HEK293T (cell line): ENCODE measurements at regions not wholly inside any gene's neighbourhood (a gene's known extent, or its start where the extent isn't known, plus 50 kb on each side); places are given as distances from the start of the nearest gene placed in this dataset.
"Not testable (repeated sequence)": the region's sequence is repeated elsewhere in the genome, so short reads cannot be mapped to it uniquely, and the experiment has no call there.

Experiments
- CTCF ChIA-PET: fragments of 350-600 bp; formaldehyde crosslinking; extraction: SDS; loops from one replicate; lab custom pipeline; 2021; ENCODE audit warnings: antibody characterized with exemption, inconsistent platforms; lab: Yijun Ruan, JAX
- POLR2A ChIA-PET: fragments of 350-600 bp; formaldehyde crosslinking; extraction: SDS; loops from one replicate; lab custom pipeline; 2020; ENCODE audit warnings: antibody characterized with exemption, inconsistent platforms; lab: Yijun Ruan, JAX
- DNase-seq: peaks from one replicate; pipeline ENCODE4 v3.0.0; 2012; ENCODE audit warnings: mixed read lengths; ENCODE audit errors: extremely low spot score
- ARNT ChIP-seq: fragments of 450-650 bp; IDR thresholded peaks from 2 replicates; pipeline ENCODE4 v1.6.1; 2017; ENCODE audit warnings: mild to moderate bottlenecking
- BHLHE40 ChIP-seq: fragments of 450-650 bp; IDR thresholded peaks from 2 replicates; pipeline ENCODE4 v1.6.1; 2016; ENCODE audit warnings: mild to moderate bottlenecking, moderate library complexity, borderline replicate concordance
- CTBP1 ChIP-seq: fragments of 450-650 bp; IDR thresholded peaks from 2 replicates; pipeline ENCODE4 v1.6.1; 2016; ENCODE audit warnings: borderline replicate concordance
- ELF4 ChIP-seq: fragments of 450-650 bp; IDR thresholded peaks from 2 replicates; pipeline ENCODE4 v1.6.1; 2017; ENCODE audit warnings: antibody characterized with exemption
- FOXA1 ChIP-seq: fragments of 450-650 bp; IDR thresholded peaks from 2 replicates; pipeline ENCODE4 v1.6.1; 2016; ENCODE audit warnings: mild to moderate bottlenecking
- FOXK2 ChIP-seq: fragments of 450-650 bp; IDR thresholded peaks from 2 replicates; pipeline ENCODE4 v1.6.1; 2016; ENCODE audit warnings: mild to moderate bottlenecking
- FOXM1 ChIP-seq: fragments of 450-650 bp; IDR thresholded peaks from 2 replicates; pipeline ENCODE4 v1.6.1; 2017; ENCODE audit warnings: mild to moderate bottlenecking, borderline replicate concordance
- HDGF ChIP-seq: fragments of 450-650 bp; IDR thresholded peaks from 2 replicates; pipeline ENCODE4 v1.6.1; 2017; ENCODE audit warnings: antibody characterized with exemption, borderline replicate concordance
- L3MBTL2 ChIP-seq: fragments of 450-650 bp; conservative IDR thresholded peaks from 2 replicates; pipeline ENCODE4 v1.6.1; 2016; ENCODE audit warnings: mild to moderate bottlenecking
- LEF1 ChIP-seq: fragments of 450-650 bp; IDR thresholded peaks from 2 replicates; pipeline ENCODE4 v1.6.1; 2017; ENCODE audit warnings: mild to moderate bottlenecking, borderline replicate concordance
- NFRKB ChIP-seq: fragments of 450-650 bp; IDR thresholded peaks from 2 replicates; pipeline ENCODE4 v1.6.1; 2016; ENCODE audit warnings: mild to moderate bottlenecking, moderate library complexity
- SP1 ChIP-seq: fragments of 450-650 bp; IDR thresholded peaks from 2 replicates; pipeline ENCODE4 v1.6.1; 2017
- SUZ12 ChIP-seq: fragments of 450-650 bp; IDR thresholded peaks from 2 replicates; pipeline ENCODE4 v1.6.1; 2016; ENCODE audit warnings: mild to moderate bottlenecking
- TARDBP ChIP-seq: fragments of 450-650 bp; IDR thresholded peaks from 2 replicates; pipeline ENCODE4 v1.6.1; 2016
- ZNF384 ChIP-seq: fragments of 450-650 bp; IDR thresholded peaks from 2 replicates; pipeline ENCODE4 v1.6.1; 2016
- TF ChIP-seq, protein P1 (sequence below): fragments of 450-650 bp; IDR thresholded peaks from 2 replicates; pipeline ENCODE4 v1.6.1; 2016

DNA sequence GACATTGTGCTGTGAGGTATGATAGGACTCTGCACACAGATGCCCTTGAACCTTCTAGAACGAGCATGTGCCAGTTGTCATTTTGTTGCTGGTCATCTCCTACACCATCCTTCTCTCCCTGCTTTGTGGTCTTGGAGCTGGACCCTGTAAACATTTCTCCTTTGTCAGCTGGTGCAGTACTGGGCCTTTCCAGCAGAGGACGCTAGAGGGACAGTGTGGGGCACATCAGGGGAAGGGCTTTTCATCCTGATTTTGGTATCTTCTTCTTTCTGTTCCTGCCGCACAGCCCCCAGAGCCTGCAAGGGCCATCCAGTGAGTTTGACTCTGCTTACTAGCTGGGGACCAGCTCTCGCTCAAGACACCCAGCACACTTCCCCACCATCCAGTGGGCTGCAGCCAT is 484.6 kb downstream of the AACS start:
- TF ChIP-seq FOXK2 (no peak), ELF4 (no peak), CTBP1 (no peak), SUZ12 (no peak), LEF1 (no peak), ARNT (no peak)
- TF ChIP-seq, protein P1, sequence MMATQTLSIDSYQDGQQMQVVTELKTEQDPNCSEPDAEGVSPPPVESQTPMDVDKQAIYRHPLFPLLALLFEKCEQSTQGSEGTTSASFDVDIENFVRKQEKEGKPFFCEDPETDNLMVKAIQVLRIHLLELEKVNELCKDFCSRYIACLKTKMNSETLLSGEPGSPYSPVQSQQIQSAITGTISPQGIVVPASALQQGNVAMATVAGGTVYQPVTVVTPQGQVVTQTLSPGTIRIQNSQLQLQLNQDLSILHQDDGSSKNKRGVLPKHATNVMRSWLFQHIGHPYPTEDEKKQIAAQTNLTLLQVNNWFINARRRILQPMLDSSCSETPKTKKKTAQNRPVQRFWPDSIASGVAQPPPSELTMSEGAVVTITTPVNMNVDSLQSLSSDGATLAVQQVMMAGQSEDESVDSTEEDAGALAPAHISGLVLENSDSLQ = no peak
- ChIA-PET CTCF (no interaction called here), POLR2A (no interaction called here)
- DNase-seq = no peak

DNA sequence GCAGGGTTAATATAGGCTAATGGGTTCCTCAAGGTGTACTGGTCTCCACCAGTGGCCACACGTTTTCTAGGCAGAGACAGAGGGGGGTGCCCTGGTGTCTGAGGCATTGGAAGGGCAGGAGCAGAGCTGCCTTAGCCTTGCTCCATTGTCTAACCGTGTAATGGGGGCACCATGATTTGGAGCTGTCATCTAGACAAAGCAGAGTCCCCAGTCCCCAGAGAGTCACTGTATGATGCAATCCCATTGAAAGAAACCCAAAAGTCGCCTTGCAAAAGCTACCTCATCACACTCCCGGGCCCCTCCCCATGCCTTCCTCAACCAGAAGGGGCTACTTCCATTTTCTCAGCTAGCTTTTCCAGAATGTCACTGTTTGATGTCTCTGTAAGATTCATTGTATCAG is 487.1 kb downstream of the AACS start:
- TF ChIP-seq FOXM1 = no peak
- no peak for TF ChIP-seq HDGF
- no peak for TF ChIP-seq L3MBTL2
- no peak for TF ChIP-seq SUZ12
- TF ChIP-seq FOXK2 = no peak
- no peak for TF ChIP-seq SP1
- no peak for TF ChIP-seq ZNF384
- no peak for TF ChIP-seq CTBP1
- no peak for TF ChIP-seq LEF1
- TF ChIP-seq BHLHE40 = no peak
- TF ChIP-seq, protein P1 = no peak
- TF ChIP-seq ARNT = no peak
- CTCF ChIA-PET = interaction anchor here (0.6 kb wide), 1 partner anchor 20 kb away, joined by 3 read pairs; no protein-coding TSS in a partner anchor
- DNase-seq = no peak
- POLR2A ChIA-PET = no interaction called here

DNA sequence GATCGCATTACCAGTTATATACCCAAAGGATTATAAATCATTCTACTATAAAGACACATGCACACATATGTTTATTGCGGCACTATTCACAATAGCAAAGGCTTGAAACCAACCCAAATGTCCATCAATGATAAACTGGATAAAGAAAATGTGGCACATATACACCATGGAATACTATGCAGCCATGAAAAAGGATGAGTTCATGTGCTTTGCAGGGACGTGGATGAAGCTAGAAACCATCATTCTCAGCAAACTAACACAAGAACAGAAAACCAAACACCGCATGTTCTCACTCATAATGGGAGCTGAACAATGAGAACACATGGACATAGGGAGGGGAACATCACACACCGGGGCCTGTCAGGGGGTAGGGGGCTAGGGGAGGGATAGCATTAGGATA is 495.8 kb downstream of the AACS start:
- DNase-seq, CTCF ChIA-PET, POLR2A ChIA-PET: not testable (repeated sequence)

DNA sequence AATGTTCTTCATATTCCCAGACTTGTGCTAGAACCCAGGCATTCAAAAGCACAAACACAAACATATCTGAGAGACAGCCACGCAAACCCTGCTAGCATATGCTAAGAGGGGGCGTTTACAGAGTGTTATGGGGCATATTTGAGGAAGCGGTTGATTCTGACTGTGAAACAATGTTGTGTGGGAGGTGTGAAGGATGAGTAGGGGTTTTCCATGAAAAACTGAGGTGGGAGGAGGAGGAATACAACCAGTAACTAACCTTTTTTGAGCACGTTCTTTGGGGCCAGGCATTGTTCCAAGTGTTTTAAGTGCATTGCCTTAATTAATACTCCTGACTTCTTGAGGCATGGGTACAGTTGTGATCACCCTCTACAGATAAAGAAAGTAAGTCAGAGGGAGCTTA is 499.5 kb downstream of the AACS start:
- ChIA-PET CTCF (no interaction called here), POLR2A (no interaction called here)
- no peak for TF ChIP-seq BHLHE40
- TF ChIP-seq, protein P1 = no peak
- no peak for TF ChIP-seq FOXK2
- no peak for TF ChIP-seq ARNT
- TF ChIP-seq SP1 = no peak
- TF ChIP-seq SUZ12 = no peak
- no peak for TF ChIP-seq ZNF384
- TF ChIP-seq HDGF = no peak
- TF ChIP-seq NFRKB = no peak
- no peak for DNase-seq

DNA sequence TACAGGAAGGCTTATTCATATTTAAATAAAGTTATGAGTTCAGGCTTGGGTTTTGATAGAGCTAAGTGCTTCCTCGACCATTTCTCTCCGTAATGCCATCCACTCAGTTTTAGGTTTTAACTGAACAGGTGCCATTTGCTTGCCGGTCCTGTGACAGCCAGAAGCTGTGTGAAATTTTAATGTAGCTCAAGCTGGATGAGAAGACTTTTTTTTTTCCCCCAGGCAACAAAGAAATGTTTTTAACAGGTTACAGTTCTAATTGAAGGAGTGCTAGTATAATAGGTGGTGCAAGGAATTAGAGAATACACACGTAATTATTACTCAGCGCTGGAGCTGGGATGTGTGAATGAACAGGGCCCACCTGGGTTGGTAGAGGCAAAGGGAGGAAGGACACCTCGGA is 502.3 kb downstream of the AACS start:
- DNase-seq = no peak
- ChIA-PET POLR2A (no interaction called here), CTCF (no interaction called here)
- no peak for TF ChIP-seq LEF1
- no peak for TF ChIP-seq CTBP1
- no peak for TF ChIP-seq HDGF
- no peak for TF ChIP-seq L3MBTL2
- TF ChIP-seq ZNF384 = no peak
- TF ChIP-seq SUZ12 = no peak
- no peak for TF ChIP-seq ARNT
- TF ChIP-seq SP1 = no peak
- no peak for TF ChIP-seq ELF4
- no peak for TF ChIP-seq NFRKB
- TF ChIP-seq FOXA1 = no peak
- TF ChIP-seq TARDBP = no peak
- no peak for TF ChIP-seq FOXM1

DNA sequence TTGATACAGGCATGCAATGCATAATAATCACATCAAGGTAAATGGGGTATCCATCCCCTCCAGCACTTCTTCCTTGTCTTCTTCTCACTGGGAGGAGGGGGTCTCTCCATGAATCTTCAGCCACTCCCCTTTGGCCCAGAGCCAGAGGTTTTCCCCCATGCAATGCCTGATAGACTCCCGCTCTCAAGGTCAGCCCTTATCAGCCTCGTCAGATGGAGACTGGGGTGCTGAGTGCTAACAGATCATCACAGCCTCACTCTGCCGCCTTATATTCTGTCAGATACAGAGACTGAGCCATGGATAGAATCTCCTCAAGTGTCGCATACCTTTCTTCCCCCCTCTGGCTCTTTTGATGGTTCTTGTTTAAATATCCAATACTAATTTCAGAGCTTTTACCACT is 503.1 kb downstream of the AACS start:
- CTCF ChIA-PET = no interaction called here
- POLR2A ChIA-PET = no interaction called here
- no peak for DNase-seq
- TF ChIP-seq TARDBP (no peak), HDGF (no peak), NFRKB (no peak), CTBP1 (no peak), FOXK2 (no peak)

DNA sequence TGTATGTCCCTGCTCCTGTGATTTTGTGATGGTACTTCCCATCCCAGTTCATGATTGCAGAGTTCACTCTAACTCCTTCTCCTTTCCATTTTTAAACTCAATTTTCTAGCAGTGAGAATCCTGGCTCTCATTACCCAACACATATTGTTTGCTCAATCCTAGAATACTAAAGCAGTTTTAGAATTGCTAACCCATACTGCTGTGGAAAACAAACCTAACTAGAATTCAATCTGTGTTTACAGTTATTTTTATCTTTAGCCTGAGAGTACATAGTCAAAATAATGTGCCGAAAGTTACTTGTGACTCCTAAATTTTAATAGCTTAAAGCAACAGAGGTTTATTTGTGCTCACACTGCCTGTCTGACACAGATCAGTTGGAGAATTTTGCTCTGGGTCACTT is 508.0 kb downstream of the AACS start:
- ChIA-PET CTCF (no interaction called here), POLR2A (no interaction called here)
- no peak for TF ChIP-seq FOXM1
- TF ChIP-seq BHLHE40 = no peak
- no peak for TF ChIP-seq LEF1
- TF ChIP-seq FOXK2 = no peak
- no peak for TF ChIP-seq ARNT
- no peak for TF ChIP-seq TARDBP
- no peak for TF ChIP-seq SUZ12
- TF ChIP-seq CTBP1 = no peak
- TF ChIP-seq, protein P1 = no peak
- no peak for TF ChIP-seq FOXA1
- TF ChIP-seq ELF4 = no peak
- no peak for DNase-seq
